GM23248 (cell line): ENCODE measurements at regions not wholly inside any gene's neighbourhood (a gene's known extent, or its start where the extent isn't known, plus 50 kb on each side); places are given as distances from the start of the nearest gene placed in this dataset.
A peak's percentile ranks its signal among the peaks of the same experiment; 100 is the strongest.

Experiments
- DNase-seq: peaks from one replicate; pipeline ENCODE4 v3.0.0-alpha.2; 2015
- H2AFZ ChIP-seq: fragments of 200-600 bp; sonication (generic); 2 replicates; pipeline ENCODE4 v1.6.1; 2016; ENCODE audit warnings: antibody characterized with exemption
- H3F3A ChIP-seq: fragments of 200-600 bp; sonication (generic); 2 replicates; pipeline ENCODE4 v1.6.1; 2016; ENCODE audit warnings: mild to moderate bottlenecking, antibody characterized with exemption, mixed run types; ENCODE audit not compliant: insufficient read depth
- H3K27ac ChIP-seq: fragments of 200-600 bp; sonication (generic); 2 replicates; pipeline ENCODE4 v1.5.1; 2016; ENCODE audit warnings: mild to moderate bottlenecking
- H3K27me3 ChIP-seq: fragments of 200-600 bp; sonication (generic); replicated peaks from 2 replicates; pipeline ENCODE4 v1.6.1; 2016; ENCODE audit warnings: mild to moderate bottlenecking; ENCODE audit not compliant: insufficient read depth
- H3K36me3 ChIP-seq: fragments of 200-600 bp; sonication (generic); 2 replicates; pipeline ENCODE4 v1.6.1; 2016; ENCODE audit warnings: low read depth, mild to moderate bottlenecking
- H3K4me1 ChIP-seq: fragments of 200-600 bp; sonication (generic); 2 replicates; pipeline ENCODE4 v1.6.1; 2016; ENCODE audit warnings: mild to moderate bottlenecking; ENCODE audit not compliant: insufficient read depth
- H3K4me2 ChIP-seq: fragments of 200-600 bp; sonication (generic); one replicate; pipeline ENCODE4 v1.6.1; 2016; ENCODE audit warnings: mild to moderate bottlenecking; ENCODE audit not compliant: unreplicated experiment
- H3K4me3 ChIP-seq: fragments of 200-600 bp; sonication (generic); 2 replicates; pipeline ENCODE4 v1.5.1; 2016; ENCODE audit warnings: mild to moderate bottlenecking
- H3K79me2 ChIP-seq: fragments of 200-600 bp; sonication (generic); 2 replicates; pipeline ENCODE4 v1.6.1; 2016; ENCODE audit warnings: mild to moderate bottlenecking; ENCODE audit not compliant: insufficient read depth
- H3K9ac ChIP-seq: fragments of 200-600 bp; sonication (generic); 2 replicates; pipeline ENCODE4 v1.6.1; 2016; ENCODE audit warnings: mild to moderate bottlenecking
- H3K9me2 ChIP-seq: fragments of 200-600 bp; sonication (generic); 2 replicates; pipeline ENCODE4 v1.6.1; 2016; ENCODE audit warnings: mixed run types, mild to moderate bottlenecking, moderate library complexity; ENCODE audit not compliant: insufficient read depth
- H3K9me3 ChIP-seq: fragments of 200-600 bp; sonication (generic); one replicate; pipeline ENCODE4 v1.6.1; 2017; ENCODE audit warnings: low read depth
- H4K20me1 ChIP-seq: fragments of 200-600 bp; sonication (generic); 2 replicates; pipeline ENCODE4 v1.6.0; 2016; ENCODE audit not compliant: insufficient read depth
- EZH2 ChIP-seq: fragments of 200-600 bp; sonication (generic); IDR thresholded peaks from 2 replicates; pipeline ENCODE4 v1.6.1; 2018; ENCODE audit warnings: antibody characterized with exemption, mild to moderate bottlenecking; ENCODE audit not compliant: insufficient read depth, poor library complexity, severe bottlenecking
- EZH2phosphoT487 ChIP-seq: fragments of 200-600 bp; sonication (generic); IDR thresholded peaks from 2 replicates; pipeline ENCODE4 v1.6.1; 2018; ENCODE audit warnings: antibody characterized with exemption, moderate library complexity, mild to moderate bottlenecking, low read depth; ENCODE audit not compliant: insufficient read depth
- WGBS, 2 experiments: methylation state at CpG; one replicate each; pipeline ENCODE4 v1.1.6; 2015 to 2017; ENCODE audit warnings: low lambda C conversion rate in 2 of 2, low coverage in 1 of 2; ENCODE audit errors: missing lambda C conversion rate in 2 of 2; 5-methylcytosine and 5-hydroxymethylcytosine counted together
- in situ Hi-C: fragments of 300-500 bp; cut with MboI; formaldehyde crosslinking; loops from 2 replicates; pipeline ENCODE4 v1.15.0; 2020

GRCh38 chr10:35950701-35951100 is 308.6 kb upstream of the FZD8 start:
- Histone ChIP-seq H3K27ac (no peak overlapping the region), H3K36me3 (no peaks in the 10 kb centered on the region), H3K4me3 (no peak overlapping the region), H3K79me2 (no peaks in the 10 kb centered on the region), H3K9me2 (no peaks in the 10 kb centered on the region), H3K4me1 (peaks cover 5% of the 10 kb centered on the region), H3K9ac (no peak overlapping the region), H4K20me1 (no peaks in the 10 kb centered on the region), H3F3A (no peaks in the 10 kb centered on the region), H3K4me2 (no peak overlapping the region), H3K9me3 (no peaks in the 10 kb centered on the region), H2AFZ (no peak overlapping the region), H3K27me3 (peaks cover 14% of the 10 kb centered on the region; the same call in 1 of the 2 replicates)
- in situ Hi-C loops, result no loop called here
- TF ChIP-seq EZH2 (no peak), EZH2phosphoT487 (no peak)
- 52 to 58% methylated on average over 5 of the region's 5 CpGs for WGBS, 2 experiments
- no peak for DNase-seq

- WGBS, 2 experiments, result 77 to 81% methylated on average over 8 of the region's 8 CpGs
- Histone ChIP-seq H4K20me1 (no peaks in the 10 kb centered on the region), H3K36me3 (no peaks in the 10 kb centered on the region), H3K9ac (no peak overlapping the region), H3K9me3 (no peaks in the 10 kb centered on the region), H3K79me2 (no peaks in the 10 kb centered on the region), H3K27ac (no peak overlapping the region), H3F3A (no peaks in the 10 kb centered on the region), H3K4me1 (peaks cover 5% of the 10 kb centered on the region), H3K9me2 (no peaks in the 10 kb centered on the region), H3K4me2 (no peak overlapping the region), H3K4me3 (no peak overlapping the region), H3K27me3 (peaks cover 14% of the 10 kb centered on the region; the same call in 1 of the 2 replicates), H2AFZ (no peak overlapping the region)
- in situ Hi-C loops, result no loop called here
- DNase-seq, result no peak
- TF ChIP-seq EZH2 (no peak), EZH2phosphoT487 (no peak)
Measured at GRCh38 chr10:35950226-35950625, 308.1 kb upstream of the FZD8 start.

- Histone ChIP-seq H2AFZ (no peak overlapping the region), H3K27ac (no peak overlapping the region), H3K4me1 (peaks cover 5% of the 10 kb centered on the region), H3F3A (no peaks in the 10 kb centered on the region), H3K79me2 (no peaks in the 10 kb centered on the region), H3K4me2 (no peak overlapping the region), H3K4me3 (no peak overlapping the region), H3K9ac (no peak overlapping the region), H4K20me1 (no peaks in the 10 kb centered on the region), H3K27me3 (peaks cover 14% of the 10 kb centered on the region; the same call in 1 of the 2 replicates), H3K9me3 (no peaks in the 10 kb centered on the region), H3K36me3 (no peaks in the 10 kb centered on the region), H3K9me2 (no peaks in the 10 kb centered on the region)
- in situ Hi-C loops, result no loop called here
- WGBS, 2 experiments, result 79 to 86% methylated on average over 5 of the region's 5 CpGs
- DNase-seq, result no peak
- TF ChIP-seq EZH2phosphoT487 (no peak), EZH2 (no peak)
Measured at GRCh38 chr10:35949811-35950211, 307.7 kb upstream of the FZD8 start.

- Histone ChIP-seq H4K20me1 (no peaks in the 10 kb centered on the region), H3K4me3 (no peak overlapping the region), H3K9me3 (no peaks in the 10 kb centered on the region), H3K4me1 (peaks cover 5% of the 10 kb centered on the region), H3K4me2 (peak overlapping the region; percentile 6), H2AFZ (no peak overlapping the region), H3K9ac (no peak overlapping the region), H3K9me2 (no peaks in the 10 kb centered on the region), H3K27ac (no peak overlapping the region), H3K27me3 (peaks cover 6% of the 10 kb centered on the region; the same call in 1 of the 2 replicates), H3F3A (no peaks in the 10 kb centered on the region), H3K36me3 (no peaks in the 10 kb centered on the region), H3K79me2 (no peaks in the 10 kb centered on the region)
- TF ChIP-seq EZH2phosphoT487 (no peak), EZH2 (no peak)
- in situ Hi-C loops, result no loop called here
- WGBS, 2 experiments, result 10 to 13% methylated on average over 3 of the region's 3 CpGs
- peak; percentile 79 for DNase-seq
Measured at GRCh38 chr10:35946556-35946955, 304.5 kb upstream of the FZD8 start.

- H3K36me3 ChIP-seq, result no peaks in the 10 kb centered on the region
- no peaks in the 10 kb centered on the region for H3K79me2 ChIP-seq
- TF ChIP-seq EZH2, result no peak
- no peak for TF ChIP-seq EZH2phosphoT487
- no peak overlapping the region for H2AFZ ChIP-seq
- no peak overlapping the region for H3K4me2 ChIP-seq
- no peaks in the 10 kb centered on the region for H4K20me1 ChIP-seq
- H3K9me3 ChIP-seq, result no peaks in the 10 kb centered on the region
- DNase-seq, result no peak
- H3K4me1 ChIP-seq, result peaks cover 7% of the 10 kb centered on the region
- H3K9ac ChIP-seq, result no peak overlapping the region
- H3K4me3 ChIP-seq, result no peak overlapping the region
- WGBS, 2 experiments, result 96 to 97% methylated on average over 3 of the region's 3 CpGs
- H3F3A ChIP-seq, result no peaks in the 10 kb centered on the region
- H3K27me3 ChIP-seq, result no peaks in the 10 kb centered on the region
- H3K9me2 ChIP-seq, result no peaks in the 10 kb centered on the region
- in situ Hi-C loops, result no loop called here
- H3K27ac ChIP-seq, result no peak overlapping the region
Measured at GRCh38 chr10:35942057-35942456, 300.0 kb upstream of the FZD8 start.
